ENCODE measurements at regions not wholly inside any gene's neighbourhood (a gene's known extent, or its start where the extent isn't known, plus 50 kb on each side); places are given as distances from the start of the nearest gene placed in this dataset.

GRCh38 chr11:100484948-100485347 is 202.1 kb upstream of the ARHGAP42 start:
- Histone ChIP-seq H3K36me3 (ENCODE audit: control insufficient read depth in 2 of 4, insufficient read depth in 4 of 4, low read length in 3 of 4) (no peaks in the 10 kb centered on the region), H3K79me2 (ENCODE audit: control insufficient read depth in 1 of 2, insufficient read depth in 2 of 2, low read length in 2 of 2) (no peaks in the 10 kb centered on the region), H2BK12ac (ENCODE audit: low read depth, low read length) (no peak overlapping the region), H3K23me2 (ENCODE audit: low read depth, low read length) (no peaks in the 10 kb centered on the region), H4K91ac (replicated peaks; ENCODE audit: insufficient read length, low read length) (no peak overlapping the region), H3K4me1 (replicated peaks in 1 of 4; ENCODE audit: control insufficient read depth in 3 of 4, insufficient read depth in 4 of 4, low read length in 3 of 4) (no peaks in the 10 kb centered on the region), H2BK5ac (ENCODE audit: low read depth, low read length) (no peak overlapping the region), H2BK15ac (ENCODE audit: low read length) (no peak overlapping the region), H3K23ac (ENCODE audit: insufficient read length) (no peak overlapping the region), H3K4me2 (ENCODE audit: insufficient read depth in 1 of 2, low read depth in 2 of 2, low read length in 2 of 2) (no peak overlapping the region), H4K8ac (ENCODE audit: extremely low read depth, insufficient read depth, low read length) (no peak overlapping the region), H2AK5ac (ENCODE audit: low read depth, low read length) (no peak overlapping the region), H2AFZ (ENCODE audit: low read length) (no peak overlapping the region), H2BK120ac (replicated peaks; ENCODE audit: low read depth, low read length) (no peak overlapping the region), H3K79me1 (ENCODE audit: low read depth, low read length) (no peaks in the 10 kb centered on the region), H2BK20ac (ENCODE audit: low read length) (no peak overlapping the region), H3K27ac (ENCODE audit: low read depth, low read length) (no peak overlapping the region), H3K4ac (replicated peaks; ENCODE audit: insufficient read length, low read depth, low read length) (no peak overlapping the region), H3K18ac (ENCODE audit: extremely low read depth, low read length) (no peak overlapping the region), H4K5ac (ENCODE audit: insufficient read length, low read depth, low read length) (no peak overlapping the region), H4K20me1 (replicated peaks in 1 of 2; ENCODE audit: control insufficient read depth in 1 of 2, insufficient read depth in 2 of 2, low read length in 2 of 2) (no peaks in the 10 kb centered on the region), H3K9ac (replicated peaks in 1 of 4; ENCODE audit: extremely low read depth in 1 of 4, low read depth in 3 of 4, low read length in 3 of 4) (no peak overlapping the region), H3K27me3 (replicated peaks in 1 of 4; ENCODE audit: control insufficient read depth in 3 of 4, extremely low read depth in 1 of 4, insufficient read depth in 3 of 4, low read length in 3 of 4) (no peaks in the 10 kb centered on the region), H3K56ac (replicated peaks; ENCODE audit: insufficient read length, low read depth, low read length) (no peak overlapping the region), H3K9me3 (ENCODE audit: insufficient read depth in 2 of 2, low read depth in 1 of 2, low read length in 1 of 2) (peaks cover 5 to 8% of the 10 kb centered on the region in 2 experiments; a peak in 2 of 4 replicates), H3K4me3 (ENCODE audit: extremely low read depth in 1 of 4, insufficient read depth in 2 of 4, low read depth in 3 of 4, low read length in 4 of 4) (no peak overlapping the region), H3K14ac (ENCODE audit: insufficient read length) (no peak overlapping the region)
- DNase-seq (ENCODE audit: low read depth in 1 of 2, low spot score in 2 of 2) (no peak), FAIRE-seq (no peak)
- ChIA-PET CTCF (ENCODE audit: partially characterized antibody) (no interaction called here), POLR2A (ENCODE audit: partially characterized antibody) (no interaction called here)
- TF ChIP-seq CTBP2 (IDR thresholded peaks at IDR 0.05; ENCODE audit: borderline replicate concordance, insufficient read depth, insufficient read length, low read length): no peak
- TF ChIP-seq SIX5 (IDR thresholded peaks at IDR 0.05; ENCODE audit: low read depth, low read length): no peak
- TF ChIP-seq JUN (IDR thresholded peaks at IDR 0.05; ENCODE audit: low read depth, low read length): no peak
- TF ChIP-seq TAF1 (IDR thresholded peaks at IDR 0.05; ENCODE audit: low read depth, low read length): no peak
- WGBS, 2 experiments (ENCODE audit: extremely low coverage in 1 of 2, insufficient coverage in 1 of 2, insufficient read length in 1 of 2, insufficient replicate concordance in 2 of 2, low coverage in 1 of 2, low lambda C conversion rate in 2 of 2, missing lambda C conversion rate in 1 of 2): 82% methylated on average over 2 of the region's 2 CpGs; no CpG with 5 or more reads in 1 of the 2 experiments
